Cardiac muscle cell (in vitro differentiated cells and primary cell): ENCODE measurements at regions not wholly inside any gene's neighbourhood (a gene's known extent, or its start where the extent isn't known, plus 50 kb on each side); places are given as distances from the start of the nearest gene placed in this dataset.

Experiments used
- DNase-seq, 2 donors: peaks; one replicate each; pipeline versions ENCODE4 v3.0.0 to v3.0.0-alpha.2; 2010 to 2017; ENCODE audit warnings: low read depth in 1 of 2, low spot score in 1 of 2
- H3K27ac ChIP-seq: fragments of 200-600 bp; sonication (generic); 2 replicates; pipeline ENCODE4 v1.5.1; 2016
- H3K27me3 ChIP-seq: fragments of 200-600 bp; sonication (generic); 2 replicates; pipeline ENCODE4 v1.6.0; 2016; ENCODE audit warnings: control low read depth
- H3K36me3 ChIP-seq: fragments of 200-600 bp; sonication (generic); 2 replicates; pipeline ENCODE4 v1.5.1; 2016; ENCODE audit warnings: control low read depth
- H3K4me1 ChIP-seq: fragments of 200-600 bp; sonication (generic); 2 replicates; pipeline ENCODE4 v1.8.1; 2017; ENCODE audit warnings: low read depth, mild to moderate bottlenecking, mixed run types
- H3K4me3 ChIP-seq: fragments of 200-600 bp; sonication (generic); 2 replicates; pipeline ENCODE4 v1.5.1; 2016; ENCODE audit warnings: mild to moderate bottlenecking
- H3K9me3 ChIP-seq: fragments of 200-600 bp; sonication (generic); 2 replicates; pipeline ENCODE4 v1.5.1; 2017; ENCODE audit warnings: low read depth, mild to moderate bottlenecking, control low read depth
- CTCF ChIP-seq: IDR thresholded peaks from 2 replicates; pipeline ENCODE4 v1.5.1; 2012; ENCODE audit warnings: low read depth, mild to moderate bottlenecking, low read length

GRCh38 chr11:70646272-70647049 lies 248.1 kb downstream of the CTTN start:
- TF ChIP-seq CTCF = no peak
- Histone ChIP-seq H3K27ac (no peak overlapping the region), H3K4me1 (no peaks in the 10 kb centered on the region), H3K4me3 (no peak overlapping the region), H3K9me3 (no peaks in the 10 kb centered on the region), H3K36me3 (no peaks in the 10 kb centered on the region), H3K27me3 (peaks cover 4% of the 10 kb centered on the region)
- no peak for DNase-seq

GRCh38 chr11:70647188-70648166 lies 249.1 kb downstream of the CTTN start:
- Histone ChIP-seq H3K36me3 (no peaks in the 10 kb centered on the region), H3K4me1 (no peaks in the 10 kb centered on the region), H3K27ac (no peak overlapping the region), H3K9me3 (no peaks in the 10 kb centered on the region), H3K4me3 (no peak overlapping the region), H3K27me3 (peaks cover 4% of the 10 kb centered on the region)
- DNase-seq = no peak
- no peak for TF ChIP-seq CTCF

GRCh38 chr11:70650075-70650909 lies 252.0 kb downstream of the CTTN start:
- TF ChIP-seq CTCF = no peak
- Histone ChIP-seq H3K36me3 (no peaks in the 10 kb centered on the region), H3K27me3 (peaks cover 4% of the 10 kb centered on the region), H3K9me3 (no peaks in the 10 kb centered on the region), H3K4me3 (no peak overlapping the region), H3K27ac (no peak overlapping the region), H3K4me1 (no peaks in the 10 kb centered on the region)
- peak; percentile 82 to 94 for DNase-seq

GRCh38 chr11:70651031-70651430 lies 252.7 kb downstream of the CTTN start:
- no peak for DNase-seq
- H3K9me3 ChIP-seq = no peaks in the 10 kb centered on the region
- peaks cover 4% of the 10 kb centered on the region for H3K27me3 ChIP-seq
- H3K4me1 ChIP-seq = no peaks in the 10 kb centered on the region
- no peak overlapping the region for H3K4me3 ChIP-seq
- H3K36me3 ChIP-seq = no peaks in the 10 kb centered on the region
- H3K27ac ChIP-seq = no peak overlapping the region
- TF ChIP-seq CTCF = no peak

GRCh38 chr11:70654016-70654415 lies 255.7 kb downstream of the CTTN start:
- Histone ChIP-seq H3K4me1 (no peaks in the 10 kb centered on the region), H3K36me3 (no peaks in the 10 kb centered on the region), H3K27me3 (no peaks in the 10 kb centered on the region), H3K27ac (no peak overlapping the region), H3K4me3 (no peak overlapping the region), H3K9me3 (no peaks in the 10 kb centered on the region)
- no peak for TF ChIP-seq CTCF
- DNase-seq = no peak
